Uterus (tissue), 3 donors: ENCODE measurements at regions not wholly inside any gene's neighbourhood (a gene's known extent, or its start where the extent isn't known, plus 50 kb on each side); places are given as distances from the start of the nearest gene placed in this dataset.

Source experiments
- DNase-seq, 2 donors: peaks; one replicate each; pipeline ENCODE4 v3.0.0-alpha.2; 2019 to 2020
- H3K27ac ChIP-seq, 2 donors: fragments of 200-600 bp; sonication (generic); 1 replicate in 1 of 2; 2 replicates in 1 of 2; pipeline ENCODE4 v1.5.1; 2016 to 2018
- H3K27me3 ChIP-seq, 2 donors: fragments of 200-600 bp; sonication (generic); one replicate each; pipeline ENCODE4 v1.5.1; 2018 to 2019; ENCODE audit warnings: control low read depth in 1 of 2
- H3K36me3 ChIP-seq, 2 donors: fragments of 200-600 bp; sonication (generic); one replicate each; pipeline ENCODE4 v1.5.1; 2019; ENCODE audit warnings: control low read depth in 1 of 2
- H3K4me1 ChIP-seq, 2 donors: fragments of 200-600 bp; sonication (generic); one replicate each; pipeline ENCODE4 v1.5.1; 2018 to 2019; ENCODE audit warnings: control low read depth in 1 of 2
- H3K4me3 ChIP-seq, 2 donors: fragments of 200-600 bp; sonication (generic); 1 replicate in 1 of 2; 2 replicates in 1 of 2; pipeline ENCODE4 v1.5.1; 2018 to 2019; ENCODE audit warnings: mild to moderate bottlenecking in 1 of 2
- H3K9me3 ChIP-seq, 2 donors: fragments of 200-600 bp; sonication (generic); one replicate each; pipeline ENCODE4 v1.5.1; 2019; ENCODE audit warnings: control low read depth in 1 of 2
- CTCF ChIP-seq, 4 experiments: fragments of 200-600 bp in 2 of 4; fragments of 450-650 bp in 2 of 4; sonication (generic) in 2 of 4; IDR thresholded peaks; one replicate each; pipeline ENCODE4 v1.5.1; 2016 to 2019; ENCODE audit warnings: antibody characterized with exemption in 4 of 4, mild to moderate bottlenecking in 2 of 4, moderate library complexity in 1 of 4
- POLR2A ChIP-seq, 2 donors: fragments of 450-650 bp; IDR thresholded peaks; one replicate each; pipeline ENCODE4 v1.6.1; 2016; ENCODE audit warnings: antibody characterized with exemption in 2 of 2, mild to moderate bottlenecking in 1 of 2, moderate library complexity in 1 of 2
- intact Hi-C: fragments of 100-400 bp; cut with DNase I; formaldehyde crosslinking; loops from one replicate; pipeline ENCODE4 v1.15.1; 2023; ENCODE audit warnings: low total_unique reads
- donor health status: DM: yes; HTN: yes; CAD: no.

- H3K27me3 ChIP-seq: no peaks in the 10 kb centered on the region
- no peak overlapping the region for H3K4me3 ChIP-seq
- TF ChIP-seq POLR2A (IDR thresholded peaks at IDR 0.05) (no peak), CTCF (IDR thresholded peaks at IDR 0.05) (no peak)
- peak overlapping the region in 1 of 2 donors; percentile 59 for H3K27ac ChIP-seq
- DNase-seq: peak; percentile 31
- no peaks in the 10 kb centered on the region for H3K9me3 ChIP-seq
- no peaks in the 10 kb centered on the region for H3K4me1 ChIP-seq
- no peaks in the 10 kb centered on the region for H3K36me3 ChIP-seq
- intact Hi-C loops: no loop called here
These were observed 124.2 kb downstream of the GALR1 start for GRCh38 chr18:77373730-77374445.

- no peak for DNase-seq
- intact Hi-C loops: no loop called here
- Histone ChIP-seq H3K27ac (peak overlapping the region in 1 of 2 donors; percentile 24), H3K4me3 (no peak overlapping the region), H3K4me1 (no peaks in the 10 kb centered on the region), H3K27me3 (no peaks in the 10 kb centered on the region), H3K9me3 (no peaks in the 10 kb centered on the region), H3K36me3 (no peaks in the 10 kb centered on the region)
- no peak for TF ChIP-seq POLR2A (IDR thresholded peaks at IDR 0.05)
- TF ChIP-seq CTCF (IDR thresholded peaks at IDR 0.05): no peak
These were observed 124.8 kb downstream of the GALR1 start for GRCh38 chr18:77374446-77374805.

- intact Hi-C loops: no loop called here
- TF ChIP-seq POLR2A (IDR thresholded peaks at IDR 0.05): no peak
- no peak for TF ChIP-seq CTCF (IDR thresholded peaks at IDR 0.05)
- H3K27ac ChIP-seq: no peak overlapping the region
- no peak overlapping the region for H3K4me3 ChIP-seq
- H3K9me3 ChIP-seq: no peaks in the 10 kb centered on the region
- H3K36me3 ChIP-seq: no peaks in the 10 kb centered on the region
- no peaks in the 10 kb centered on the region for H3K4me1 ChIP-seq
- H3K27me3 ChIP-seq: no peaks in the 10 kb centered on the region
- DNase-seq: no peak
These were observed 126.5 kb downstream of the GALR1 start for GRCh38 chr18:77376043-77376732.

GRCh38 chr18:77376733-77377094 is 127.1 kb downstream of the GALR1 start:
- intact Hi-C loops: no loop called here
- no peak for DNase-seq

More at GRCh38 chr18:77376733-77377094, 127.1 kb downstream of the GALR1 start:
- no peaks in the 10 kb centered on the region for H3K4me1 ChIP-seq
- no peaks in the 10 kb centered on the region for H3K36me3 ChIP-seq
- H3K9me3 ChIP-seq: no peaks in the 10 kb centered on the region
- TF ChIP-seq CTCF (IDR thresholded peaks at IDR 0.05) (no peak), POLR2A (IDR thresholded peaks at IDR 0.05) (no peak)
- H3K27me3 ChIP-seq: no peaks in the 10 kb centered on the region
- H3K4me3 ChIP-seq: no peak overlapping the region
- no peak overlapping the region for H3K27ac ChIP-seq
